Liver (tissue), 8 donors: ENCODE measurements at regions not wholly inside any gene's neighbourhood (a gene's known extent, or its start where the extent isn't known, plus 50 kb on each side); places are given as distances from the start of the nearest gene placed in this dataset.

ENCODE experiments used
- DNase-seq: peaks from one replicate; pipeline ENCODE4 v3.0.0-alpha.2; 2017; ENCODE audit warnings: low spot score
- H3K27ac ChIP-seq, 2 donors: one replicate each; pipeline ENCODE4 v1.7.0; 2013; ENCODE audit warnings: inconsistent platforms in 2 of 2, low read length in 2 of 2, control low read depth in 1 of 2, low read depth in 1 of 2, mild to moderate bottlenecking in 1 of 2
- H3K27me3 ChIP-seq, 4 donors: one replicate each; pipeline versions ENCODE4 v1.6.1 to v1.7.0; 2013; ENCODE audit warnings: low read length in 3 of 4, inconsistent platforms in 1 of 4, mild to moderate bottlenecking in 1 of 4, moderate library complexity in 1 of 4; ENCODE audit not compliant: control insufficient read depth in 4 of 4, insufficient read depth in 4 of 4
- H3K36me3 ChIP-seq, 4 donors: one replicate each; pipeline versions ENCODE4 v1.6.1 to v1.7.0; 2013; ENCODE audit warnings: low read length in 3 of 4, mild to moderate bottlenecking in 3 of 4, low read depth in 1 of 4, moderate library complexity in 1 of 4; ENCODE audit not compliant: control insufficient read depth in 4 of 4, insufficient read depth in 3 of 4
- H3K4me1 ChIP-seq, 4 donors: one replicate each; pipeline versions ENCODE4 v1.6.1 to v1.7.0; 2013; ENCODE audit warnings: low read length in 3 of 4, mild to moderate bottlenecking in 3 of 4, moderate library complexity in 1 of 4; ENCODE audit not compliant: control insufficient read depth in 4 of 4, insufficient read depth in 4 of 4
- H3K4me3 ChIP-seq, 3 donors: one replicate each; pipeline versions ENCODE4 v1.6.1 to v1.7.0; 2013; ENCODE audit warnings: low read length in 3 of 3, control low read depth in 1 of 3, low read depth in 1 of 3, mild to moderate bottlenecking in 1 of 3
- H3K9ac ChIP-seq, 2 donors: one replicate each; pipeline ENCODE4 v1.7.0; 2013; ENCODE audit warnings: low read length in 2 of 2, mild to moderate bottlenecking in 2 of 2, moderate library complexity in 2 of 2, control low read depth in 1 of 2, low read depth in 1 of 2
- H3K9me3 ChIP-seq, 4 donors: one replicate each; pipeline versions ENCODE4 v1.6.1 to v1.7.0; 2013; ENCODE audit warnings: low read length in 3 of 4; ENCODE audit not compliant: control insufficient read depth in 4 of 4
- ATF3 ChIP-seq: IDR thresholded peaks from 2 replicates; pipeline ENCODE4 v1.6.1; 2016; ENCODE audit warnings: antibody characterized with exemption
- CTCF ChIP-seq: fragments of 150-350 bp; IDR thresholded peaks from 2 replicates; pipeline ENCODE4 v1.5.1; 2017; ENCODE audit warnings: improper control_type of control experiment, low read depth, low read length; ENCODE audit not compliant: missing input control
- EGR1 ChIP-seq, 2 donors: IDR thresholded peaks; 2 replicates each; pipeline ENCODE4 v1.6.1; 2016 to 2018; ENCODE audit warnings: antibody characterized with exemption in 2 of 2, low read depth in 2 of 2
- FOXA1 ChIP-seq: IDR thresholded peaks from 2 replicates; pipeline ENCODE4 v1.6.1; 2016; ENCODE audit warnings: antibody characterized with exemption
- FOXA2 ChIP-seq: IDR thresholded peaks from 2 replicates; pipeline ENCODE4 v1.6.1; 2016; ENCODE audit warnings: antibody characterized with exemption
- HNF4A ChIP-seq, 2 donors: conservative IDR thresholded peaks; 2 replicates each; pipeline ENCODE4 v1.6.1; 2016; ENCODE audit warnings: antibody characterized with exemption in 2 of 2, mild to moderate bottlenecking in 2 of 2
- HNF4G ChIP-seq: IDR thresholded peaks from 2 replicates; pipeline ENCODE4 v1.6.1; 2016; ENCODE audit warnings: antibody characterized with exemption
- JUND ChIP-seq, 2 donors: IDR thresholded peaks; 2 replicates each; pipeline ENCODE4 v1.6.1; 2016; ENCODE audit warnings: antibody characterized with exemption in 2 of 2
- MAX ChIP-seq: IDR thresholded peaks from 2 replicates; pipeline ENCODE4 v1.6.1; 2016; ENCODE audit warnings: antibody characterized with exemption
- NR2F2 ChIP-seq: IDR thresholded peaks from 2 replicates; pipeline ENCODE4 v1.6.1; 2016; ENCODE audit warnings: antibody characterized with exemption
- RAD21 ChIP-seq, 2 donors: IDR thresholded peaks; 2 replicates each; pipeline ENCODE4 v1.6.1; 2016; ENCODE audit warnings: antibody characterized with exemption in 2 of 2, mild to moderate bottlenecking in 2 of 2
- REST ChIP-seq: IDR thresholded peaks from 2 replicates; pipeline ENCODE4 v1.6.1; 2016; ENCODE audit warnings: antibody characterized with exemption, mild to moderate bottlenecking
- RXRA ChIP-seq, 2 donors: IDR thresholded peaks; 2 replicates each; pipeline ENCODE4 v1.6.1; 2017 to 2018; ENCODE audit warnings: antibody characterized with exemption in 2 of 2, mild to moderate bottlenecking in 1 of 2
- SP1 ChIP-seq: IDR thresholded peaks from 2 replicates; pipeline ENCODE4 v1.6.1; 2018; ENCODE audit warnings: antibody characterized with exemption, mild to moderate bottlenecking
- TAF1 ChIP-seq: conservative IDR thresholded peaks from 2 replicates; pipeline ENCODE4 v1.6.1; 2016; ENCODE audit warnings: antibody characterized with exemption, mild to moderate bottlenecking
- YY1 ChIP-seq: IDR thresholded peaks from 2 replicates; pipeline ENCODE4 v1.6.1; 2016; ENCODE audit warnings: antibody characterized with exemption, mild to moderate bottlenecking
- ZBTB33 ChIP-seq: IDR thresholded peaks from 2 replicates; pipeline ENCODE4 v1.6.1; 2016; ENCODE audit warnings: antibody characterized with exemption
- WGBS: extraction: QIAGEN DNeasy Blood & Tissue Kit; methylation state at CpG from one replicate; pipeline ENCODE4 v1.1.7; 2013; 5-methylcytosine and 5-hydroxymethylcytosine counted together
- donor health status: healthy.
- donor health status: healthy.
- donor health status: healthy.
- donor health status: healthy.
- donor health status: healthy.

GRCh38 chr17:79370126-79370525, 240.7 kb downstream of the RBFOX3 start:
- WGBS, result 59% methylated on average over 8 of the region's 8 CpGs
- no peak overlapping the region for H3K27ac ChIP-seq
- no peak for TF ChIP-seq SP1
- no peak for TF ChIP-seq RXRA (IDR thresholded peaks at IDR 0.05)
- TF ChIP-seq NR2F2, result no peak
- no peak overlapping the region for H3K9ac ChIP-seq
- no peaks in the 10 kb centered on the region for H3K4me1 ChIP-seq
- DNase-seq, result no peak
- H3K36me3 ChIP-seq, result no peaks in the 10 kb centered on the region
- no peak overlapping the region for H3K4me3 ChIP-seq
- no peaks in the 10 kb centered on the region for H3K9me3 ChIP-seq
- H3K27me3 ChIP-seq, result peaks cover 0 to 4% (median 0%) of the 10 kb centered on the region in 4 donors

- no peaks in the 10 kb centered on the region for H3K9me3 ChIP-seq
- TF ChIP-seq FOXA2, result no peak
- TF ChIP-seq EGR1 (IDR thresholded peaks at IDR 0.05; ENCODE audit: low read depth in 2 of 2), result no peak
- no peak for TF ChIP-seq CTCF
- no peak for TF ChIP-seq SP1
- no peak for TF ChIP-seq REST
- TF ChIP-seq HNF4G, result no peak
- TF ChIP-seq HNF4A (conservative IDR thresholded peaks at IDR 0.05), result no peak
- no peak for TF ChIP-seq YY1
- TF ChIP-seq ATF3, result no peak
- TF ChIP-seq ZBTB33, result no peak
- TF ChIP-seq NR2F2, result no peak
- no peak for TF ChIP-seq RAD21 (IDR thresholded peaks at IDR 0.05)
- TF ChIP-seq MAX, result no peak
- TF ChIP-seq JUND (IDR thresholded peaks at IDR 0.05), result no peak
- no peak for TF ChIP-seq FOXA1
- TF ChIP-seq TAF1, result no peak
- TF ChIP-seq RXRA (IDR thresholded peaks at IDR 0.05), result no peak
- WGBS, result 68% methylated on average over 9 of the region's 9 CpGs
- H3K4me3 ChIP-seq, result no peak overlapping the region
- no peak overlapping the region for H3K27ac ChIP-seq
- no peak overlapping the region for H3K9ac ChIP-seq
- peaks cover 0 to 4% (median 0%) of the 10 kb centered on the region in 4 donors for H3K27me3 ChIP-seq
- H3K36me3 ChIP-seq, result no peaks in the 10 kb centered on the region
- H3K4me1 ChIP-seq, result no peaks in the 10 kb centered on the region
- DNase-seq, result no peak
Observed at GRCh38 chr17:79369532-79369931, 241.3 kb downstream of the RBFOX3 start.
